Mesendoderm (in vitro differentiated cells): ENCODE measurements at regions not wholly inside any gene's neighbourhood (a gene's known extent, or its start where the extent isn't known, plus 50 kb on each side); places are given as distances from the start of the nearest gene placed in this dataset.
A peak's percentile ranks its signal among the peaks of the same experiment; 100 is the strongest.
"Not testable (repeated sequence)": the region's sequence is repeated elsewhere in the genome, so short reads cannot be mapped to it uniquely, and the experiment has no call there.

Source experiments
- DNase-seq: peaks from one replicate; pipeline ENCODE4 v3.0.0; 2013
- H2AK5ac ChIP-seq: 2 replicates; pipeline ENCODE4 v1.6.1; 2013; ENCODE audit warnings: low read length, inconsistent platforms
- H2BK120ac ChIP-seq: 2 replicates; pipeline ENCODE4 v1.6.1; 2013; ENCODE audit warnings: low read depth, mild to moderate bottlenecking, low read length, moderate library complexity, mixed read lengths
- H2BK15ac ChIP-seq: replicated peaks from 2 replicates; pipeline ENCODE4 v1.6.1; 2013; ENCODE audit warnings: low read depth, mild to moderate bottlenecking, moderate library complexity
- H2BK5ac ChIP-seq: 2 replicates; pipeline ENCODE4 v1.6.1; 2013; ENCODE audit warnings: low read length, inconsistent platforms
- H3K18ac ChIP-seq: 2 replicates; pipeline ENCODE4 v1.6.1; 2013; ENCODE audit warnings: mild to moderate bottlenecking, low read length, mixed read lengths
- H3K23ac ChIP-seq: one replicate; pipeline ENCODE4 v1.6.1; 2013; ENCODE audit warnings: low read length
- H3K27ac ChIP-seq: 2 replicates; pipeline ENCODE4 v1.5.1; 2013; ENCODE audit warnings: low read depth, mild to moderate bottlenecking, inconsistent platforms, low read length, moderate library complexity
- H3K27me3 ChIP-seq: 2 replicates; pipeline ENCODE4 v1.6.1; 2013; ENCODE audit warnings: low read length, control low read depth, mild to moderate bottlenecking, inconsistent platforms; ENCODE audit not compliant: insufficient read depth, poor library complexity
- H3K36me3 ChIP-seq: 2 replicates; pipeline ENCODE4 v1.6.1; 2013; ENCODE audit warnings: low read length, inconsistent platforms; ENCODE audit not compliant: control insufficient read depth, insufficient read depth
- H3K4ac ChIP-seq: one replicate; pipeline ENCODE4 v1.6.1; 2013; ENCODE audit warnings: low read depth, mild to moderate bottlenecking, low read length, moderate library complexity
- H3K4me1 ChIP-seq: 2 replicates; pipeline ENCODE4 v1.6.1; 2013; ENCODE audit warnings: low read depth, low read length, inconsistent platforms; ENCODE audit not compliant: control insufficient read depth
- H3K4me2 ChIP-seq: 2 replicates; pipeline ENCODE4 v1.6.1; 2013; ENCODE audit warnings: low read length
- H3K4me3 ChIP-seq: 2 replicates; pipeline ENCODE4 v1.5.1; 2013; ENCODE audit warnings: mild to moderate bottlenecking, low read length
- H3K56ac ChIP-seq: one replicate; pipeline ENCODE4 v1.6.1; 2013; ENCODE audit warnings: low read length
- H3K79me1 ChIP-seq: 2 replicates; pipeline ENCODE4 v1.6.1; 2013; ENCODE audit warnings: low read length, inconsistent platforms
- H3K79me2 ChIP-seq: 2 replicates; pipeline ENCODE4 v1.6.1; 2013; ENCODE audit warnings: mild to moderate bottlenecking, low read length; ENCODE audit not compliant: control insufficient read depth, insufficient read depth
- H3K9ac ChIP-seq: 2 replicates; pipeline ENCODE4 v1.6.1; 2013; ENCODE audit warnings: low read length, inconsistent platforms
- H4K5ac ChIP-seq: one replicate; pipeline ENCODE4 v1.6.1; 2013; ENCODE audit warnings: low read length
- H4K8ac ChIP-seq: one replicate; pipeline ENCODE4 v1.6.1; 2013; ENCODE audit warnings: low read depth, mild to moderate bottlenecking, control low read depth, low read length, moderate library complexity
- WGBS: extraction: QIAGEN DNeasy Blood & Tissue Kit; methylation state at CpG from one replicate; pipeline ENCODE4 v1.1.7; 2013; ENCODE audit warnings: low lambda C conversion rate, missing lambda C conversion rate; ENCODE audit not compliant: insufficient coverage; ENCODE audit errors: extremely low coverage; 5-methylcytosine and 5-hydroxymethylcytosine counted together

DNA sequence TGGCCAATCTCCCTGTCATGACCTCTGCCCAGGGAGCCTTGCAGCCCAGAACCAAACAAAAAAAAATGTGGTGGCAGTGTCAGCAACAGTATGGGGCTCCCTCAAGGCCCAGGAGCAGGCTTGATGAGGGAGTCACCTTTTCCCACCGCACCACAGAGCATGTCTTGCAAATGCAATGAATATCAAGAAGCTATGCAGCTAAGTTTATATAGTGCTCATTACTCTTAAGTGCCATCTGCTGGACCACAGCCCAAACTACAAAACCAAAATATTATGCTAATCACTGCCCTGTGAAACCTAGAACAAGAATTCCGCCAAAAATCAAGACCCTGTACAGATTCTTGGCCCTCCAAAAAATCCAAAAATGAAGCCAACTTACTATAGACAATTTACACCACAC, 65.9 kb downstream of the PABPC5 start:
- not testable (repeated sequence) for H3K79me1 ChIP-seq, H3K27ac ChIP-seq, H3K4ac ChIP-seq, H2BK15ac ChIP-seq, H3K4me1 ChIP-seq, H4K5ac ChIP-seq, H3K18ac ChIP-seq, H4K8ac ChIP-seq, H3K4me3 ChIP-seq, H3K36me3 ChIP-seq, H2AK5ac ChIP-seq, H3K56ac ChIP-seq, H3K9ac ChIP-seq, H3K4me2 ChIP-seq, H3K79me2 ChIP-seq, H2BK5ac ChIP-seq, H3K27me3 ChIP-seq, H3K23ac ChIP-seq, H2BK120ac ChIP-seq
- peak; percentile 2 for DNase-seq
- no CpG with 5 or more reads among the region's 2 CpGs for WGBS

DNA sequence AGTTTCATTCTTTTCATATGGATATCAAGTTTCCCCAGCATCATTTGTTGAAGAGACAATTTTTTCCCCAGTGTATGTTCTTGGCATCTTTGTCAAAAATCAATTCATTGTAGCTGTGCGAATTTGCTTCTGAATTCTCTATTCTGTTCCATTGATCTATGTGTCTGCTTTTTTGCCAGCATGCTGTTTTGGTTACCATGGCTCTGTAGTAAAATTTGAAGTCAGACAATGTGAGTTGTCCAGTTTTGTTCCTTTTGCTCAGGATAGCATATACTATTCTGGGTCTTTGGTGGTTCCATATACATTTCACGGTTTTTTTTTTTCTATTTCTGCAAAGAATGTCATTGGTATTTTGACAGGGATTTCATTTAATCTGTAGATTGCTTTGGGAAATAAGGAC, 95.6 kb downstream of the PABPC5 start:
- H3K18ac ChIP-seq, H3K4me3 ChIP-seq, H2BK5ac ChIP-seq, H3K23ac ChIP-seq, H3K79me2 ChIP-seq, H4K8ac ChIP-seq, H3K79me1 ChIP-seq, DNase-seq, H3K27ac ChIP-seq, H3K4ac ChIP-seq, H3K4me1 ChIP-seq, H2AK5ac ChIP-seq, H2BK15ac ChIP-seq, H4K5ac ChIP-seq, H2BK120ac ChIP-seq, H3K4me2 ChIP-seq, H3K27me3 ChIP-seq, H3K9ac ChIP-seq, H3K36me3 ChIP-seq, H3K56ac ChIP-seq: not testable (repeated sequence)
- no CpG with 5 or more reads among the region's 2 CpGs for WGBS

DNA sequence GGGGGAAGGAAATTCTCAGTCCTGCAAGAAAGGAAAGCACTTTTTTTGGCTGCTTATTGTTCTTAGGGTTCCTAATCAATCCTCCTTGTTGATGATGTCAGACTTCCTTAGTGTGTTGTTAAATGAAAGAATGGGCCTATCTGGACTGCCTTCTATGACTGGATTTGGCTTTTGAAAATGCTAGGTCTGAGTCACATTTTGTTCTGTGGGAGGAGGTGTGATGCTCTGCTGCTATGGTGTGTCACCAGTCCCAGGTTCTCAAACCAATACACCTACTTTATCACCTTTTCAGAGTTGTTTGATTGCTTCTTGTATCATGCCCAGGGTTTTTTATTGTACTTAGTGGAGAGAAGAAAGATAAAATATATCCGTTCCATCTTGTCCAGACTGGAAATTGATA, 128.5 kb downstream of the PABPC5 start:
- not testable (repeated sequence) for H3K79me2 ChIP-seq, H3K4me3 ChIP-seq, H2AK5ac ChIP-seq, H3K27me3 ChIP-seq, H2BK5ac ChIP-seq, H3K36me3 ChIP-seq, H3K9ac ChIP-seq, H4K5ac ChIP-seq, H3K79me1 ChIP-seq, H4K8ac ChIP-seq, H3K27ac ChIP-seq, H3K56ac ChIP-seq, DNase-seq, H3K4me2 ChIP-seq, H3K4ac ChIP-seq, H2BK15ac ChIP-seq, H2BK120ac ChIP-seq, H3K23ac ChIP-seq, H3K18ac ChIP-seq, H3K4me1 ChIP-seq
- WGBS: no CpG with 5 or more reads among the region's 1 CpG
